ENCODE measurements at regions not wholly inside any gene's neighbourhood (a gene's known extent, or its start where the extent isn't known, plus 50 kb on each side); places are given as distances from the start of the nearest gene placed in this dataset.

GRCh38 chr2:120555092-120555491 is 180.6 kb upstream of the GLI2 start:
- Histone ChIP-seq H3K9me3 (no peaks in the 10 kb centered on the region), H3K27ac (no peak overlapping the region), H3K4me1 (peaks cover 0 to 10% (median 0%) of the 10 kb centered on the region in 4 donors), H3K4me3 (no peak overlapping the region), H3K27me3 (no peaks in the 10 kb centered on the region), H3K36me3 (no peaks in the 10 kb centered on the region)
- TF ChIP-seq CTCF (IDR thresholded peaks at IDR 0.05) (no peak), POLR2A (IDR thresholded peaks at IDR 0.05) (no peak)
- DNase-seq: no peak

GRCh38 chr2:120556911-120557310 is 178.8 kb upstream of the GLI2 start:
- Histone ChIP-seq H3K36me3 (no peaks in the 10 kb centered on the region), H3K9me3 (no peaks in the 10 kb centered on the region), H3K27ac (no peak overlapping the region), H3K27me3 (no peaks in the 10 kb centered on the region), H3K4me3 (no peak overlapping the region), H3K4me1 (peaks cover 0 to 9% (median 0%) of the 10 kb centered on the region in 4 donors)
- TF ChIP-seq CTCF (IDR thresholded peaks at IDR 0.05) (no peak), POLR2A (IDR thresholded peaks at IDR 0.05) (no peak)
- DNase-seq: no peak

GRCh38 chr2:120558847-120559246 is 176.8 kb upstream of the GLI2 start:
- peak in 1 of 3 donors; percentile 34 for DNase-seq

GRCh38 chr2:120559401-120559800 is 176.3 kb upstream of the GLI2 start:
- H3K36me3 ChIP-seq: no peaks in the 10 kb centered on the region

More at GRCh38 chr2:120558847-120559246, 176.8 kb upstream of the GLI2 start:
- no peaks in the 10 kb centered on the region for H3K4me1 ChIP-seq
- TF ChIP-seq CTCF (IDR thresholded peaks at IDR 0.05): no peak
- H3K36me3 ChIP-seq: no peaks in the 10 kb centered on the region
- H3K9me3 ChIP-seq: no peaks in the 10 kb centered on the region
- H3K27me3 ChIP-seq: no peaks in the 10 kb centered on the region
- no peak overlapping the region for H3K27ac ChIP-seq
- no peak overlapping the region for H3K4me3 ChIP-seq

GRCh38 chr2:120560330-120560729 is 175.3 kb upstream of the GLI2 start:
- Histone ChIP-seq H3K9me3 (no peaks in the 10 kb centered on the region), H3K4me3 (no peak overlapping the region), H3K4me1 (peaks cover 0 to 6% (median 0%) of the 10 kb centered on the region in 4 donors), H3K27ac (no peak overlapping the region), H3K27me3 (no peaks in the 10 kb centered on the region), H3K36me3 (no peaks in the 10 kb centered on the region)
- no peak for DNase-seq
- TF ChIP-seq POLR2A (IDR thresholded peaks at IDR 0.05) (no peak), CTCF (IDR thresholded peaks at IDR 0.05) (no peak)

More at GRCh38 chr2:120559401-120559800, 176.3 kb upstream of the GLI2 start:
- H3K27me3 ChIP-seq: no peaks in the 10 kb centered on the region
- H3K4me3 ChIP-seq: no peak overlapping the region
- no peak for TF ChIP-seq POLR2A (IDR thresholded peaks at IDR 0.05)
- no peak for TF ChIP-seq CTCF (IDR thresholded peaks at IDR 0.05)
- DNase-seq: peak in 1 of 3 donors; percentile 2
- peaks cover 0 to 6% (median 0%) of the 10 kb centered on the region in 4 donors for H3K4me1 ChIP-seq
- no peaks in the 10 kb centered on the region for H3K9me3 ChIP-seq
- H3K27ac ChIP-seq: no peak overlapping the region
